Ovary (tissue), 3 donors: ENCODE measurements at regions not wholly inside any gene's neighbourhood (a gene's known extent, or its start where the extent isn't known, plus 50 kb on each side); places are given as distances from the start of the nearest gene placed in this dataset.

Source experiments
- CTCF ChIP-seq, 3 donors: fragments of 450-650 bp in 2 of 3; fragments of 200-600 bp in 1 of 3; IDR thresholded peaks; one replicate each; pipeline versions ENCODE4 v1.5.1 to v1.8.0; 2016 to 2022; ENCODE audit warnings: antibody characterized with exemption in 3 of 3, mild to moderate bottlenecking in 1 of 3
- POLR2A ChIP-seq: fragments of 450-650 bp; IDR thresholded peaks from one replicate; pipeline ENCODE4 v1.6.1; 2017; ENCODE audit warnings: antibody characterized with exemption, mild to moderate bottlenecking, moderate library complexity
- donor health status: DM: no; HTN: no; CAD: no.

DNA sequence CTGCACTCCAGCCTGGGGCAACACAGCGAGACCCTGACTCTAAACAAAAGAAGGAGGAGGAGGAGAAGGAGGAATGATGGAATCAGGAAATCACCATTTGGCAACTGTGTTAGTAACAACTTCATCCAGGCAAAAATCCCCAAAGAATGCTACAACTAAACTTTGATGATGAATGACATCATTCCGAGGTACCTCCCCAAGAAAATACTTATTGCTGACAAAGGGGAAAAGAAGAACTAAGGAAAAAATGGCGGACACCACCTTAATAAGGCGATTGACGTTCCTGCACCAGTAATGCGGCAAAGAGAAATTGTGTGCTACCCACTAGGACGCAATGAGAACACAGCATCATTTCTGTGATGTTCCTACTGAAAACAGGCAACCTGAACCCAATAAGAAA lies 78.2 kb upstream of the SLC6A11 start:
- TF ChIP-seq POLR2A (no peak), CTCF (IDR thresholded peaks at IDR 0.05) (no peak)
